GM12875 (cell line): ENCODE measurements at regions not wholly inside any gene's neighbourhood (a gene's known extent, or its start where the extent isn't known, plus 50 kb on each side); places are given as distances from the start of the nearest gene placed in this dataset.
"Not testable (repeated sequence)": the region's sequence is repeated elsewhere in the genome, so short reads cannot be mapped to it uniquely, and the experiment has no call there.

Experiments
- H3K4me3 ChIP-seq: one replicate; pipeline ENCODE4 v1.5.1; 2011; ENCODE audit warnings: low read depth, low read length, control low read depth
- CTCF ChIP-seq: IDR thresholded peaks from 2 replicates; pipeline ENCODE4 v1.5.1; 2011; ENCODE audit warnings: low read depth, mild to moderate bottlenecking, control low read depth, inconsistent platforms, low read length, moderate library complexity, borderline replicate concordance; ENCODE audit not compliant: insufficient read depth

- TF ChIP-seq CTCF = no peak
- no peak overlapping the region for H3K4me3 ChIP-seq
Observed at GRCh38 chrX:122934131-122934530, 249.9 kb upstream of the GRIA3 start.

- no peak for TF ChIP-seq CTCF
- H3K4me3 ChIP-seq = no peak overlapping the region
Observed at GRCh38 chrX:122940199-122940598, 243.9 kb upstream of the GRIA3 start.

GRCh38 chrX:122941806-122942205 is 242.3 kb upstream of the GRIA3 start:
- TF ChIP-seq CTCF = no peak
- no peak overlapping the region for H3K4me3 ChIP-seq

- TF ChIP-seq CTCF = no peak
- H3K4me3 ChIP-seq = no peak overlapping the region
Observed at GRCh38 chrX:122943918-122944317, 240.2 kb upstream of the GRIA3 start.

- TF ChIP-seq CTCF = no peak
- H3K4me3 ChIP-seq = no peak overlapping the region
Observed at GRCh38 chrX:122945328-122945727, 238.8 kb upstream of the GRIA3 start.

GRCh38 chrX:122972604-122973003 is 211.5 kb upstream of the GRIA3 start:
- H3K4me3 ChIP-seq = no peak overlapping the region
- TF ChIP-seq CTCF = no peak

- H3K4me3 ChIP-seq = no peak overlapping the region
- TF ChIP-seq CTCF = no peak
Observed at GRCh38 chrX:122982521-122982920, 201.6 kb upstream of the GRIA3 start.

GRCh38 chrX:123002844-123003243 is 181.2 kb upstream of the GRIA3 start:
- H3K4me3 ChIP-seq = not testable (repeated sequence)
